HepG2 (cell line): ENCODE measurements at regions not wholly inside any gene's neighbourhood (a gene's known extent, or its start where the extent isn't known, plus 50 kb on each side); places are given as distances from the start of the nearest gene placed in this dataset.

Experiments
- ATAC-seq: fragments of 200-7000 bp; cut with Tn5 transposase; 3 replicates; pipeline ENCODE4 v1.9.1; 2020; ENCODE audit warnings: mild to moderate bottlenecking, moderate library complexity
- BruUV-seq: library from RNA; stranded (reverse); fragments of 400-500 nt; replicated peaks from 2 replicates; lab custom pipeline; 2021; lab: Mats Ljungman, UMichigan
- CTCF ChIA-PET: fragments of 300-600 bp; formaldehyde crosslinking; extraction: SDS; loops from one replicate; lab custom pipeline; 2021; ENCODE audit warnings: low total read pairs, inconsistent platforms, low intra/inter-chr PET ratio; lab: Yijun Ruan, JAX
- POLR2A ChIA-PET: fragments of 350-600 bp; sonication (Branson Sonifier 250); formaldehyde crosslinking; loops from one replicate; lab custom pipeline; 2020; ENCODE audit warnings: antibody characterized with exemption, inconsistent platforms; lab: Yijun Ruan, JAX
- DNase-seq: peaks from one replicate; pipeline ENCODE4 v3.0.0-alpha.2; 2015; ENCODE audit warnings: low spot score
- FAIRE-seq: peaks from 3 replicates; lab custom pipeline; 2011; peaks lifted over from hg19 to GRCh38; lab: Jason Lieb, UNC
- H2AFZ ChIP-seq: one replicate; pipeline ENCODE4 v1.6.1; 2011; ENCODE audit warnings: low read length, inconsistent platforms
- H3K27ac ChIP-seq: fragments of 300-600 bp; 3 replicates; pipeline ENCODE4 v1.8.0; 2011; ENCODE audit warnings: mixed run types, mild to moderate bottlenecking, mixed read lengths, low read length, inconsistent platforms; ENCODE audit not compliant: insufficient read depth; ENCODE audit errors: extremely low read length
- H3K27me3 ChIP-seq, 2 experiments: fragments of 200-600 bp in 1 of 2; 2 replicates in 1 of 2; 3 replicates in 1 of 2; pipeline versions ENCODE4 v1.6.0 to v1.8.0; 2011; ENCODE audit warnings: low read length in 2 of 2, mild to moderate bottlenecking in 2 of 2, moderate library complexity in 2 of 2, inconsistent platforms in 1 of 2; ENCODE audit not compliant: insufficient read depth in 2 of 2, control insufficient read depth in 1 of 2
- H3K36me3 ChIP-seq, 2 experiments: fragments of 200-600 bp in 1 of 2; replicated peaks in 1 of 2; 2 replicates in 1 of 2; 3 replicates in 1 of 2; pipeline versions ENCODE4 v1.5.1 to v1.8.0; 2011; ENCODE audit warnings: low read length in 2 of 2, inconsistent platforms in 1 of 2; ENCODE audit not compliant: insufficient read depth in 2 of 2, control insufficient read depth in 1 of 2
- H3K4me1 ChIP-seq: 2 replicates; pipeline ENCODE4 v1.5.1; 2012; ENCODE audit warnings: low read length, inconsistent platforms; ENCODE audit not compliant: insufficient read depth
- H3K4me2 ChIP-seq: 2 replicates; pipeline ENCODE4 v1.6.0; 2011; ENCODE audit warnings: low read depth, low read length, inconsistent platforms
- H3K4me3 ChIP-seq, 3 experiments: fragments of 200-600 bp in 1 of 3; sonication (generic), shearing (Covaris generic) in 1 of 3; replicated peaks in 1 of 3; 2 replicates each; pipeline ENCODE4 v1.5.1; 2011 to 2016; ENCODE audit warnings: low read length in 3 of 3, inconsistent platforms in 2 of 3, low read depth in 2 of 3, mild to moderate bottlenecking in 2 of 3, control low read depth in 1 of 3, mixed read lengths in 1 of 3; ENCODE audit not compliant: insufficient read depth in 1 of 3
- H3K79me2 ChIP-seq: one replicate; pipeline ENCODE4 v1.6.1; 2011; ENCODE audit warnings: low read length, inconsistent platforms; ENCODE audit not compliant: insufficient read depth
- H3K9ac ChIP-seq: 2 replicates; pipeline ENCODE4 v1.6.0; 2011; ENCODE audit warnings: mild to moderate bottlenecking, low read depth, low read length, inconsistent platforms; ENCODE audit not compliant: insufficient read depth
- H3K9me3 ChIP-seq: 2 replicates; pipeline ENCODE4 v1.5.1; 2012; ENCODE audit warnings: mild to moderate bottlenecking, low read length
- H4K20me1 ChIP-seq: 2 replicates; pipeline ENCODE4 v1.6.0; 2011; ENCODE audit warnings: inconsistent platforms, mild to moderate bottlenecking, low read length, moderate library complexity; ENCODE audit not compliant: insufficient read depth
- HNRNPK ChIP-seq: fragments of 200-400 bp; formaldehyde crosslinking; IDR thresholded peaks from 2 replicates; pipeline ENCODE4 v1.6.1; 2018; ENCODE audit warnings: low read length, low read depth, moderate library complexity, mild to moderate bottlenecking; ENCODE audit not compliant: poor library complexity, severe bottlenecking
- NCOA2 ChIP-seq: sonication (generic); formaldehyde crosslinking; IDR thresholded peaks from 2 replicates; pipeline ENCODE4 v1.8.0; 2022; ENCODE audit warnings: inconsistent platforms
- WGBS: methylation state at CpG from one replicate; pipeline ENCODE4 v1.1.6; 2017; ENCODE audit warnings: low lambda C conversion rate; 5-methylcytosine and 5-hydroxymethylcytosine counted together
- in situ Hi-C: cut with HindIII; loops from 2 replicates; pipeline ENCODE4 v1.10.0; 2017; ENCODE audit warnings: low pct_unique_long_range_greater_than_20kb; ENCODE audit not compliant: extremely low pct_ligation_motif_present
- intact Hi-C: fragments of 100-400 bp; cut with micrococcal nuclease; formaldehyde crosslinking; loops from one replicate; pipeline ENCODE4 v1.10.0; 2022; ENCODE audit not compliant: unreplicated experiment
- TF ChIP-seq, protein P1 (sequence below): sonication (generic); formaldehyde crosslinking; IDR thresholded peaks from 2 replicates; pipeline ENCODE4 v1.4.0; 2020; ENCODE audit warnings: missing genetic modification reagents, borderline replicate concordance
- TF ChIP-seq, protein P2 (sequence below), 2 experiments: IDR thresholded peaks; 2 replicates each; pipeline ENCODE4 v1.6.1; 2011 to 2012; ENCODE audit warnings: low read length in 2 of 2, borderline replicate concordance in 1 of 2, low read depth in 1 of 2, mild to moderate bottlenecking in 1 of 2, moderate library complexity in 1 of 2

DNA sequence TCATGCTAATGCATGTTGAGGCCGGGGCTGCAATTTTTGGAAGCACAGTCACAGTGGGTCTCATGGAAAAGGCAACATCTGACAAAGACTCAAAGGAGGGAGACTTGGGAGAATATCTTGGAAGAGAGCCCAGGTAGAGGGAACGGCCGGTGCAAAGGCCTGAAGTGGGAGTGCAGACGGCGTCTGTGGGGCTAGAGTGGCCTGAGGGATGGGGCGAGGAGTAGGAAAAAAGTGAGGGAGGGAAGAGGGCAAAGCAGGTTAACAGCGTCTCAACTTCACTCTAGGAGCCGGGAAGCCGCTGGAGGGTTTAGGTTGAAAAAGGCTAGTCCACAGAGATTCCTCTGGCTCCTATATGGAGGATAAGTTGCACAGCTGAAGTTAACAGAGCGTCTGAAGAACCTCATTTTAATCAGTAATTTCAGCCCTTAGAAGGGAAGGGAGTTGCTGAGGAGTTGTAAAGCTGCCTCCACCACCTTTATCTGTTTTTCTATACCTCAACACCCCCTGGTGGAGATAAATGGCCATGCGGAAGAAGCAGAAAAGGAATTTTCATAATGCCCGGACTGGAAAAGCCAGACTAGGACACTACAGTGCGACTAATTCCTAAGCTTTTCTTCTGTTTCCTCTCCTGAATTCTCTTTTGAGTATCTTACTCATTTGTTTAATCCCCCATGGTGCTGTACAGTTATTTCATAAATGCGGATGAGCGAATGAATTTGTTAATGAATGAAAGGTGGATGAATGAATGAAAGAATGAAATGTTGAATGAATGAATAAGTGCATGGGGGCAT is 78.7 kb upstream of the ZNF281 start (continued):
- TF ChIP-seq, protein P1, sequence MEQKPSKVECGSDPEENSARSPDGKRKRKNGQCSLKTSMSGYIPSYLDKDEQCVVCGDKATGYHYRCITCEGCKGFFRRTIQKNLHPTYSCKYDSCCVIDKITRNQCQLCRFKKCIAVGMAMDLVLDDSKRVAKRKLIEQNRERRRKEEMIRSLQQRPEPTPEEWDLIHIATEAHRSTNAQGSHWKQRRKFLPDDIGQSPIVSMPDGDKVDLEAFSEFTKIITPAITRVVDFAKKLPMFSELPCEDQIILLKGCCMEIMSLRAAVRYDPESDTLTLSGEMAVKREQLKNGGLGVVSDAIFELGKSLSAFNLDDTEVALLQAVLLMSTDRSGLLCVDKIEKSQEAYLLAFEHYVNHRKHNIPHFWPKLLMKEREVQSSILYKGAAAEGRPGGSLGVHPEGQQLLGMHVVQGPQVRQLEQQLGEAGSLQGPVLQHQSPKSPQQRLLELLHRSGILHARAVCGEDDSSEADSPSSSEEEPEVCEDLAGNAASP (CRISPR knock-in tag): 0 out of 2 replicates have a peak, but pooled peaks have one; percentile 20
- TF ChIP-seq NCOA2 (CRISPR knock-in tag): no peak
- TF ChIP-seq, all 625 proteins: peak for 8

DNA sequence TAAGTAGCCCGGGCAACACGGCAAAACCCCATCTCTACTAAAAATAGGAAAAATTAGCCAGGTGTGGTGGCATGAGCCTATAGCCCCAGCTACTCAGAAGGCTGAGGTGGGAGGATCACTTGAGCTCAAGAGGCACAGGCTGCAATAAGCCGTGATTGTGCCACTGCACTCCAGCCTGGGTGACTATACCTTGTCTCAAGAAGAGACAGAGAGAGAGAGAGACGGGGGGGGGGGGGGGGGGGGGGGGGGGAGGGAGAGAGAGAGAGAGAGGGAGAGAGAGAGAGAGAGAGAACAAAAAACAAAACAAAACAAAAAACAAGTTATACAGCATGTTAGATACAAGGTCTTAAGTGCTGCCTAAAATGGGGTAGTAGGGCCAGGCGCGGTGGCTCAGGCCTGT is 77.8 kb upstream of the ZNF281 start:
- H3K79me2 ChIP-seq: no peaks in the 10 kb centered on the region

More for the DNA sequence above, 77.8 kb upstream of the ZNF281 start:
- Histone ChIP-seq H3K9ac (no peak overlapping the region), H3K36me3 (no peaks in the 10 kb centered on the region), H3K4me1 (peaks cover 17% of the 10 kb centered on the region), H3K4me2 (no peak overlapping the region), H3K27ac (no peak overlapping the region), H3K27me3 (no peaks in the 10 kb centered on the region)
- intact Hi-C loops: loop anchor here (1.0 to 10.0 kb wide), 5 partner anchors 173 to 533 kb away; no protein-coding TSS in a partner anchor
- ChIA-PET POLR2A (interaction anchor here (0.6 to 0.7 kb wide), 3 partner anchors 22 to 1947 kb away, joined by 3 to 4 read pairs (median 3); partner anchors contain the start of gene ATP6V1G3), CTCF (no interaction called here)
- in situ Hi-C loops: loop anchor here (10.0 kb wide), 1 partner anchor 73 kb away; the partner anchor contains the start of gene ZNF281
- FAIRE-seq: no peak
- TF ChIP-seq, protein P2, sequence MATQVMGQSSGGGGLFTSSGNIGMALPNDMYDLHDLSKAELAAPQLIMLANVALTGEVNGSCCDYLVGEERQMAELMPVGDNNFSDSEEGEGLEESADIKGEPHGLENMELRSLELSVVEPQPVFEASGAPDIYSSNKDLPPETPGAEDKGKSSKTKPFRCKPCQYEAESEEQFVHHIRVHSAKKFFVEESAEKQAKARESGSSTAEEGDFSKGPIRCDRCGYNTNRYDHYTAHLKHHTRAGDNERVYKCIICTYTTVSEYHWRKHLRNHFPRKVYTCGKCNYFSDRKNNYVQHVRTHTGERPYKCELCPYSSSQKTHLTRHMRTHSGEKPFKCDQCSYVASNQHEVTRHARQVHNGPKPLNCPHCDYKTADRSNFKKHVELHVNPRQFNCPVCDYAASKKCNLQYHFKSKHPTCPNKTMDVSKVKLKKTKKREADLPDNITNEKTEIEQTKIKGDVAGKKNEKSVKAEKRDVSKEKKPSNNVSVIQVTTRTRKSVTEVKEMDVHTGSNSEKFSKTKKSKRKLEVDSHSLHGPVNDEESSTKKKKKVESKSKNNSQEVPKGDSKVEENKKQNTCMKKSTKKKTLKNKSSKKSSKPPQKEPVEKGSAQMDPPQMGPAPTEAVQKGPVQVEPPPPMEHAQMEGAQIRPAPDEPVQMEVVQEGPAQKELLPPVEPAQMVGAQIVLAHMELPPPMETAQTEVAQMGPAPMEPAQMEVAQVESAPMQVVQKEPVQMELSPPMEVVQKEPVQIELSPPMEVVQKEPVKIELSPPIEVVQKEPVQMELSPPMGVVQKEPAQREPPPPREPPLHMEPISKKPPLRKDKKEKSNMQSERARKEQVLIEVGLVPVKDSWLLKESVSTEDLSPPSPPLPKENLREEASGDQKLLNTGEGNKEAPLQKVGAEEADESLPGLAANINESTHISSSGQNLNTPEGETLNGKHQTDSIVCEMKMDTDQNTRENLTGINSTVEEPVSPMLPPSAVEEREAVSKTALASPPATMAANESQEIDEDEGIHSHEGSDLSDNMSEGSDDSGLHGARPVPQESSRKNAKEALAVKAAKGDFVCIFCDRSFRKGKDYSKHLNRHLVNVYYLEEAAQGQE (IDR thresholded peaks at IDR 0.05; ENCODE audit: borderline replicate concordance in 1 of 2, low read depth in 1 of 2, low read length in 2 of 2): no peak
- TF ChIP-seq HNRNPK: peak; percentile 14
- TF ChIP-seq, all 625 proteins: peak for 1
- ATAC-seq: no peak
- no TSS peak for BruUV-seq
- Histone ChIP-seq H2AFZ (no peak overlapping the region), H4K20me1 (no peaks in the 10 kb centered on the region), H3K4me3 (no peak overlapping the region), H3K9me3 (no peaks in the 10 kb centered on the region)
- 48% methylated on average over 6 of the region's 6 CpGs for WGBS
- DNase-seq: no peak
